Suprapubic skin (tissue), 4 donors: ENCODE measurements at regions not wholly inside any gene's neighbourhood (a gene's known extent, or its start where the extent isn't known, plus 50 kb on each side); places are given as distances from the start of the nearest gene placed in this dataset.

Experiments
- CTCF ChIP-seq, 2 donors: fragments of 200-600 bp in 1 of 2; fragments of 450-650 bp in 1 of 2; sonication (generic) in 1 of 2; IDR thresholded peaks; one replicate each; pipeline ENCODE4 v1.5.1; 2016 to 2019; ENCODE audit warnings: antibody characterized with exemption in 2 of 2, mild to moderate bottlenecking in 1 of 2, moderate library complexity in 1 of 2
- EP300 ChIP-seq: sonication (generic); formaldehyde crosslinking; IDR thresholded peaks from one replicate; pipeline ENCODE4 v1.6.1; 2017; ENCODE audit warnings: antibody characterized with exemption
- POLR2A ChIP-seq, 2 donors: fragments of 450-650 bp; IDR thresholded peaks; one replicate each; pipeline ENCODE4 v1.6.1; 2017; ENCODE audit warnings: antibody characterized with exemption in 2 of 2, mild to moderate bottlenecking in 2 of 2, moderate library complexity in 2 of 2
- POLR2AphosphoS5 ChIP-seq, 3 donors: sonication (generic); formaldehyde crosslinking; IDR thresholded peaks; one replicate each; pipeline ENCODE4 v1.6.1; 2017; ENCODE audit warnings: antibody characterized with exemption in 3 of 3

- TF ChIP-seq POLR2AphosphoS5 (IDR thresholded peaks at IDR 0.05) (no peak), CTCF (IDR thresholded peaks at IDR 0.05) (no peak), EP300 (no peak), POLR2A (IDR thresholded peaks at IDR 0.05) (no peak)
These were observed 442.1 kb upstream of the SULF2 start for GRCh38 chr20:48227381-48227780.
